Superior temporal gyrus (tissue), 1 donor: ENCODE measurements at regions not wholly inside any gene's neighbourhood (a gene's known extent, or its start where the extent isn't known, plus 50 kb on each side); places are given as distances from the start of the nearest gene placed in this dataset.
"Not testable (repeated sequence)": the region's sequence is repeated elsewhere in the genome, so short reads cannot be mapped to it uniquely, and the experiment has no call there.

Source experiments
- DNase-seq: peaks from one replicate; pipeline ENCODE4 v3.0.0-alpha.2; 2016; ENCODE audit errors: extremely low spot score

- not testable (repeated sequence) for DNase-seq
Observed at GRCh38 chr7:101679653-101680173, 50.6 kb upstream of the MYL10 start.

- DNase-seq = no peak
Observed at GRCh38 chr7:101680406-101681145, 51.5 kb upstream of the MYL10 start.

- peak; percentile 57 for DNase-seq
Observed at GRCh38 chr7:101681170-101682007, 52.3 kb upstream of the MYL10 start.

GRCh38 chr7:101684983-101685330 lies 55.9 kb upstream of the MYL10 start:
- DNase-seq = no peak

- no peak for DNase-seq
Observed at GRCh38 chr7:101686030-101686429, 56.9 kb upstream of the MYL10 start.

- DNase-seq = peak; percentile 11
Observed at GRCh38 chr7:101687081-101687480, 58.0 kb upstream of the MYL10 start.

- no peak for DNase-seq
Observed at GRCh38 chr7:101687791-101688182, 58.7 kb upstream of the MYL10 start.

GRCh38 chr7:101688183-101688831 lies 59.2 kb upstream of the MYL10 start:
- DNase-seq = peak; percentile 70

GRCh38 chr7:101688995-101689907 lies 60.2 kb upstream of the MYL10 start:
- no peak for DNase-seq

GRCh38 chr7:101690061-101690460 lies 61.0 kb upstream of the MYL10 start:
- no peak for DNase-seq

GRCh38 chr7:101691822-101692384 lies 62.8 kb upstream of the MYL10 start:
- no peak for DNase-seq

- no peak for DNase-seq
Observed at GRCh38 chr7:101693498-101694091, 64.5 kb upstream of the MYL10 start.

- DNase-seq = no peak
Observed at GRCh38 chr7:101698964-101699363, 69.9 kb upstream of the MYL10 start.

GRCh38 chr7:101699399-101699798 lies 70.3 kb upstream of the MYL10 start:
- DNase-seq = no peak

- no peak for DNase-seq
Observed at GRCh38 chr7:101699881-101700823, 71.1 kb upstream of the MYL10 start.

GRCh38 chr7:101701153-101701794 lies 72.2 kb upstream of the MYL10 start:
- DNase-seq = no peak

GRCh38 chr7:101702362-101702850 lies 73.3 kb upstream of the MYL10 start:
- DNase-seq = no peak

GRCh38 chr7:101705331-101705730 lies 76.2 kb upstream of the MYL10 start:
- no peak for DNase-seq

- DNase-seq = no peak
Observed at GRCh38 chr7:101707587-101707986, 78.5 kb upstream of the MYL10 start.
